H1 (cell line): ENCODE measurements at regions not wholly inside any gene's neighbourhood (a gene's known extent, or its start where the extent isn't known, plus 50 kb on each side); places are given as distances from the start of the nearest gene placed in this dataset.

Experiments
- CTCF ChIA-PET: fragments of 300-600 bp; sonication (Branson Sonifier 250); formaldehyde crosslinking; loops from one replicate; lab custom pipeline; 2021; ENCODE audit not compliant: partially characterized antibody; lab: Charles Lee
- POLR2A ChIA-PET: fragments of 300-600 bp; sonication (Branson Sonifier 250); formaldehyde crosslinking; loops from one replicate; lab custom pipeline; 2021; ENCODE audit warnings: inconsistent platforms; ENCODE audit not compliant: partially characterized antibody; lab: Charles Lee
- DNase-seq, 2 experiments: peaks; one replicate each; pipeline versions ENCODE4 v3.0.0 to v3.0.0-alpha.2; 2010 to 2022; ENCODE audit warnings: low spot score in 2 of 2, low read depth in 1 of 2, mixed read lengths in 1 of 2
- FAIRE-seq: peaks from 2 replicates; lab custom pipeline; 2011; peaks lifted over from hg19 to GRCh38; lab: Jason Lieb, UNC
- H2AFZ ChIP-seq: 2 replicates; pipeline ENCODE4 v1.8.1; 2012; ENCODE audit warnings: low read length, inconsistent platforms
- H2AK5ac ChIP-seq: 2 replicates; pipeline ENCODE4 v1.6.1; 2013; ENCODE audit warnings: low read depth, low read length
- H2BK120ac ChIP-seq: replicated peaks from 2 replicates; pipeline ENCODE3; 2013; ENCODE audit warnings: low read depth, low read length, inconsistent platforms
- H2BK12ac ChIP-seq: 2 replicates; pipeline ENCODE4 v1.6.1; 2013; ENCODE audit warnings: low read depth, low read length
- H2BK15ac ChIP-seq: 2 replicates; pipeline ENCODE4 v1.6.1; 2013; ENCODE audit warnings: low read length
- H2BK20ac ChIP-seq: 2 replicates; pipeline ENCODE4 v1.6.1; 2013; ENCODE audit warnings: low read length
- H2BK5ac ChIP-seq: 2 replicates; pipeline ENCODE4 v1.6.1; 2013; ENCODE audit warnings: low read depth, low read length
- H3K14ac ChIP-seq: 2 replicates; pipeline ENCODE4 v1.6.1; 2013; ENCODE audit warnings: inconsistent platforms; ENCODE audit not compliant: insufficient read length
- H3K18ac ChIP-seq: 2 replicates; pipeline ENCODE4 v1.6.1; 2013; ENCODE audit warnings: low read length; ENCODE audit errors: extremely low read depth
- H3K23ac ChIP-seq: 2 replicates; pipeline ENCODE4 v1.6.1; 2013; ENCODE audit warnings: inconsistent platforms; ENCODE audit not compliant: insufficient read length
- H3K23me2 ChIP-seq: 2 replicates; pipeline ENCODE4 v1.6.1; 2013; ENCODE audit warnings: low read depth, low read length
- H3K27ac ChIP-seq: 2 replicates; pipeline ENCODE4 v1.6.1; 2011; ENCODE audit warnings: low read depth, low read length, inconsistent platforms
- H3K27me3 ChIP-seq, 4 experiments: replicated peaks in 1 of 4; 1 replicate in 1 of 4; 2 replicates in 3 of 4; pipeline versions ENCODE4 v1.6.1 to v1.8.1; 2011 to 2013; ENCODE audit warnings: low read length in 3 of 4, mild to moderate bottlenecking in 3 of 4, inconsistent platforms in 2 of 4, mixed read lengths in 2 of 4, moderate library complexity in 1 of 4; ENCODE audit not compliant: control insufficient read depth in 3 of 4, insufficient read depth in 3 of 4; ENCODE audit errors: extremely low read depth in 1 of 4
- H3K36me3 ChIP-seq, 4 experiments: 2 replicates each; pipeline versions ENCODE4 v1.6.1 to v1.8.1; 2011 to 2013; ENCODE audit warnings: mild to moderate bottlenecking in 4 of 4, low read length in 3 of 4, moderate library complexity in 2 of 4, control low read depth in 1 of 4, inconsistent platforms in 1 of 4; ENCODE audit not compliant: insufficient read depth in 4 of 4, control insufficient read depth in 2 of 4
- H3K4ac ChIP-seq: replicated peaks from 2 replicates; pipeline ENCODE3; 2013; ENCODE audit warnings: low read length, low read depth, mixed read lengths, inconsistent platforms; ENCODE audit not compliant: insufficient read length
- H3K4me1 ChIP-seq, 4 experiments: replicated peaks in 1 of 4; 1 replicate in 1 of 4; 2 replicates in 3 of 4; pipeline versions ENCODE4 v1.6.1 to v1.8.1; 2011 to 2013; ENCODE audit warnings: low read length in 3 of 4, inconsistent platforms in 2 of 4, mixed read lengths in 1 of 4; ENCODE audit not compliant: insufficient read depth in 4 of 4, control insufficient read depth in 3 of 4
- H3K4me2 ChIP-seq, 2 experiments: 2 replicates each; pipeline versions ENCODE4 v1.6.1 to v1.8.1; 2011 to 2013; ENCODE audit warnings: low read depth in 2 of 2, low read length in 2 of 2, control low read depth in 1 of 2, inconsistent platforms in 1 of 2, mild to moderate bottlenecking in 1 of 2; ENCODE audit not compliant: insufficient read depth in 1 of 2
- H3K4me3 ChIP-seq, 4 experiments: fragments of 200-600, 300-600 bp in 1 of 4; sonication (generic), shearing (Covaris generic), sonication (Bioruptor Twin) in 1 of 4; 2 replicates each; pipeline versions ENCODE4 v1.5.1 to v1.8.1; 2011 to 2016; ENCODE audit warnings: low read length in 4 of 4, low read depth in 3 of 4, control low read depth in 2 of 4, inconsistent platforms in 2 of 4, mild to moderate bottlenecking in 2 of 4, mixed read lengths in 1 of 4, moderate library complexity in 1 of 4; ENCODE audit not compliant: insufficient read depth in 2 of 4; ENCODE audit errors: extremely low read depth in 1 of 4
- H3K56ac ChIP-seq: replicated peaks from 2 replicates; pipeline ENCODE3; 2013; ENCODE audit warnings: low read depth, mild to moderate bottlenecking, mixed read lengths, low read length, inconsistent platforms; ENCODE audit not compliant: insufficient read length
- H3K79me1 ChIP-seq: 2 replicates; pipeline ENCODE4 v1.6.1; 2013; ENCODE audit warnings: low read depth, low read length, control low read depth
- H3K79me2 ChIP-seq, 2 experiments: 2 replicates each; pipeline versions ENCODE4 v1.6.1 to v1.8.1; 2012 to 2013; ENCODE audit warnings: low read length in 2 of 2, mild to moderate bottlenecking in 2 of 2, inconsistent platforms in 1 of 2; ENCODE audit not compliant: insufficient read depth in 2 of 2, control insufficient read depth in 1 of 2
- H3K9ac ChIP-seq, 4 experiments: replicated peaks in 1 of 4; 1 replicate in 1 of 4; 2 replicates in 3 of 4; pipeline versions ENCODE4 v1.6.1 to v1.8.1; 2011 to 2013; ENCODE audit warnings: low read depth in 3 of 4, low read length in 3 of 4, control low read depth in 2 of 4, mild to moderate bottlenecking in 2 of 4, moderate library complexity in 2 of 4, inconsistent platforms in 1 of 4; ENCODE audit errors: extremely low read depth in 1 of 4
- H3K9me3 ChIP-seq, 2 experiments: 2 replicates each; pipeline versions ENCODE4 v1.6.1 to v1.8.1; 2012 to 2013; ENCODE audit warnings: mild to moderate bottlenecking in 2 of 2, moderate library complexity in 2 of 2, control low read depth in 1 of 2, inconsistent platforms in 1 of 2, low read depth in 1 of 2, low read length in 1 of 2, mixed read lengths in 1 of 2; ENCODE audit not compliant: insufficient read depth in 2 of 2
- H4K20me1 ChIP-seq, 2 experiments: replicated peaks in 1 of 2; 2 replicates each; pipeline versions ENCODE3 to v1.8.1; 2011 to 2013; ENCODE audit warnings: inconsistent platforms in 2 of 2, low read length in 2 of 2, mild to moderate bottlenecking in 1 of 2; ENCODE audit not compliant: insufficient read depth in 2 of 2, control insufficient read depth in 1 of 2
- H4K5ac ChIP-seq: 2 replicates; pipeline ENCODE4 v1.6.1; 2013; ENCODE audit warnings: low read length, low read depth, mixed read lengths, inconsistent platforms; ENCODE audit not compliant: insufficient read length
- H4K8ac ChIP-seq: 2 replicates; pipeline ENCODE4 v1.8.0; 2013; ENCODE audit warnings: mild to moderate bottlenecking, moderate library complexity, low read length, inconsistent platforms; ENCODE audit not compliant: insufficient read depth; ENCODE audit errors: extremely low read depth
- H4K91ac ChIP-seq: replicated peaks from 2 replicates; pipeline ENCODE3; 2013; ENCODE audit warnings: low read length, mixed read lengths, inconsistent platforms; ENCODE audit not compliant: insufficient read length
- ASH2L ChIP-seq: fragments of 200-600, 300-600 bp; sonication (generic); IDR thresholded peaks from one replicate; pipeline ENCODE4 v1.7.1; 2017; ENCODE audit warnings: low read length
- CREB1 ChIP-seq: IDR thresholded peaks from 2 replicates; pipeline ENCODE4 v1.6.1; 2012; ENCODE audit warnings: inconsistent platforms
- EZH2 ChIP-seq: fragments of 200-600 bp; sonication (generic); IDR thresholded peaks from 2 replicates; pipeline ENCODE4 v1.7.1; 2012; ENCODE audit warnings: low read depth, mild to moderate bottlenecking, moderate library complexity, low read length, inconsistent platforms; ENCODE audit not compliant: severe bottlenecking
- GTF2F1 ChIP-seq: IDR thresholded peaks from 2 replicates; pipeline ENCODE4 v1.6.1; 2012; ENCODE audit warnings: low read depth, low read length, improper control_type of control experiment, borderline replicate concordance
- HDAC2 ChIP-seq, 2 experiments: fragments of 300-600 bp in 1 of 2; sonication (generic) in 1 of 2; IDR thresholded peaks; 2 replicates each; pipeline ENCODE4 v1.6.1; 2011 to 2012; ENCODE audit warnings: low read depth in 2 of 2, low read length in 2 of 2, mild to moderate bottlenecking in 2 of 2, moderate library complexity in 2 of 2, borderline replicate concordance in 1 of 2, inconsistent platforms in 1 of 2
- JUND ChIP-seq: IDR thresholded peaks from 2 replicates; pipeline ENCODE4 v1.6.1; 2011; ENCODE audit warnings: mild to moderate bottlenecking, improper control_type of control experiment, low read length
- MAFK ChIP-seq: IDR thresholded peaks from 2 replicates; pipeline ENCODE4 v1.6.1; 2012; ENCODE audit warnings: low read depth, mild to moderate bottlenecking, improper control_type of control experiment, low read length
- RAD21 ChIP-seq, 2 experiments: IDR thresholded peaks in 1 of 2; conservative IDR thresholded peaks in 1 of 2; 2 replicates each; pipeline ENCODE4 v1.6.1; 2011; ENCODE audit warnings: low read depth in 2 of 2, low read length in 2 of 2, improper control_type of control experiment in 1 of 2, inconsistent platforms in 1 of 2, mild to moderate bottlenecking in 1 of 2, moderate library complexity in 1 of 2
- SAP30 ChIP-seq: fragments of 300-600 bp; sonication (generic); IDR thresholded peaks from 2 replicates; pipeline ENCODE4 v1.7.1; 2012; ENCODE audit warnings: low read length, moderate library complexity, mild to moderate bottlenecking, inconsistent platforms; ENCODE audit not compliant: insufficient read depth, insufficient replicate concordance
- SIN3A ChIP-seq, 2 experiments: IDR thresholded peaks in 1 of 2; conservative IDR thresholded peaks in 1 of 2; 2 replicates each; pipeline ENCODE4 v1.6.1; 2011 to 2012; ENCODE audit warnings: low read length in 2 of 2, improper control_type of control experiment in 1 of 2, low read depth in 1 of 2, mild to moderate bottlenecking in 1 of 2
- SUZ12 ChIP-seq: fragments of 200-600 bp; sonication (generic); IDR thresholded peaks from 2 replicates; pipeline ENCODE4 v1.6.1; 2012; ENCODE audit warnings: mild to moderate bottlenecking, inconsistent platforms, low read length, moderate library complexity, mixed read lengths
- TAF1 ChIP-seq: IDR thresholded peaks from 2 replicates; pipeline ENCODE4 v1.6.1; 2011; ENCODE audit warnings: mild to moderate bottlenecking, low read depth, low read length
- ZNF274 ChIP-seq: IDR thresholded peaks from 2 replicates; pipeline ENCODE4 v1.7.0; 2012; ENCODE audit warnings: low read length, borderline replicate concordance; ENCODE audit errors: extremely low read depth
- WGBS, 2 experiments: shearing (Covaris generic) in 1 of 2; methylation state at CpG; one replicate each; pipeline versions ENCODE4 v1.1.6 to v1.1.7; 2013 to 2015; ENCODE audit warnings: low lambda C conversion rate in 2 of 2, mixed read lengths in 2 of 2, inconsistent platforms in 1 of 2, low coverage in 1 of 2, missing lambda C conversion rate in 1 of 2; ENCODE audit not compliant: insufficient replicate concordance in 2 of 2, insufficient coverage in 1 of 2, insufficient read length in 1 of 2; ENCODE audit errors: extremely low coverage in 1 of 2, missing lambda C conversion rate in 1 of 2; 5-methylcytosine and 5-hydroxymethylcytosine counted together

- DNase-seq (no peak), FAIRE-seq (no peak)
- no peak overlapping the region for H3K56ac ChIP-seq
- no peak overlapping the region for H3K4me2 ChIP-seq
- no peak overlapping the region for H3K14ac ChIP-seq
- H3K27ac ChIP-seq: no peak overlapping the region
- H2BK5ac ChIP-seq: no peak overlapping the region
- ChIA-PET CTCF (interaction anchor here (0.9 to 1.3 kb wide), 4 partner anchors 9 to 102 kb away, joined by 3 to 4 read pairs (median 3); no protein-coding TSS in a partner anchor), POLR2A (no interaction called here)
- no peaks in the 10 kb centered on the region for H3K79me2 ChIP-seq
- 89% methylated on average over 6 of the region's 6 CpGs; no CpG with 5 or more reads in 1 of the 2 experiments for WGBS, 2 experiments
- H2BK15ac ChIP-seq: no peak overlapping the region
- no peaks in the 10 kb centered on the region for H4K20me1 ChIP-seq
- no peaks in the 10 kb centered on the region for H3K27me3 ChIP-seq
- H2BK120ac ChIP-seq: no peak overlapping the region
- no peaks in the 10 kb centered on the region for H3K4me1 ChIP-seq
- H3K23ac ChIP-seq: no peak overlapping the region
- no peak overlapping the region for H3K9ac ChIP-seq
- H4K91ac ChIP-seq: no peak overlapping the region
- no peak overlapping the region for H3K18ac ChIP-seq
- no peaks in the 10 kb centered on the region for H3K79me1 ChIP-seq
- H3K9me3 ChIP-seq: no peaks in the 10 kb centered on the region
- no peak overlapping the region for H2AFZ ChIP-seq
- H3K4ac ChIP-seq: no peak overlapping the region
- H3K23me2 ChIP-seq: no peaks in the 10 kb centered on the region; the same call in 1 of the 2 replicates
- no peak overlapping the region for H2AK5ac ChIP-seq
- no peak overlapping the region for H3K4me3 ChIP-seq
- H3K36me3 ChIP-seq: no peaks in the 10 kb centered on the region
- H4K8ac ChIP-seq: no peak overlapping the region
- no peak overlapping the region for H2BK20ac ChIP-seq
- H4K5ac ChIP-seq: no peak overlapping the region
- no peak overlapping the region for H2BK12ac ChIP-seq
- TF ChIP-seq SUZ12: no peak
- no peak for TF ChIP-seq SIN3A (conservative IDR thresholded peaks at IDR 0.05 in 1 of 2, IDR thresholded peaks at IDR 0.05 in 1 of 2; ENCODE audit: low read depth in 1 of 2, low read length in 2 of 2)
- TF ChIP-seq JUND: no peak
- no peak for TF ChIP-seq MAFK
- no peak for TF ChIP-seq EZH2
- TF ChIP-seq ASH2L: no peak
- TF ChIP-seq CREB1: no peak
- no peak for TF ChIP-seq ZNF274
- TF ChIP-seq HDAC2 (IDR thresholded peaks at IDR 0.05; ENCODE audit: borderline replicate concordance in 1 of 2, low read depth in 2 of 2, low read length in 2 of 2): no peak
- no peak for TF ChIP-seq RAD21 (IDR thresholded peaks at IDR 0.05 in 1 of 2, conservative IDR thresholded peaks at IDR 0.05 in 1 of 2; ENCODE audit: low read depth in 2 of 2, low read length in 2 of 2)
- no peak for TF ChIP-seq GTF2F1
- no peak for TF ChIP-seq TAF1
- no peak for TF ChIP-seq SAP30
Measured at GRCh38 chr3:135779590-135780235, 185.8 kb upstream of the PPP2R3A start.
